ENCODE measurements at regions not wholly inside any gene's neighbourhood (a gene's known extent, or its start where the extent isn't known, plus 50 kb on each side); places are given as distances from the start of the nearest gene placed in this dataset.

- TF ChIP-seq CTCF (IDR thresholded peaks at IDR 0.05; ENCODE audit: borderline replicate concordance, insufficient read depth, low read depth, low read length) = no peak
- H3K4me3 ChIP-seq (ENCODE audit: low read depth, low read length) = no peak overlapping the region
These were observed 75.1 kb downstream of the CTAGE1 start for GRCh38 chr18:22342625-22343024.

GRCh38 chr18:22340331-22340730 lies 77.4 kb downstream of the CTAGE1 start:
- no peak for TF ChIP-seq CTCF (IDR thresholded peaks at IDR 0.05; ENCODE audit: borderline replicate concordance, insufficient read depth, low read depth, low read length)
- no peak overlapping the region for H3K4me3 ChIP-seq (ENCODE audit: low read depth, low read length)

- TF ChIP-seq CTCF (IDR thresholded peaks at IDR 0.05; ENCODE audit: borderline replicate concordance, insufficient read depth, low read depth, low read length) = no peak
- H3K4me3 ChIP-seq (ENCODE audit: low read depth, low read length) = no peak overlapping the region
These were observed 77.8 kb downstream of the CTAGE1 start for GRCh38 chr18:22339913-22340312.

DNA sequence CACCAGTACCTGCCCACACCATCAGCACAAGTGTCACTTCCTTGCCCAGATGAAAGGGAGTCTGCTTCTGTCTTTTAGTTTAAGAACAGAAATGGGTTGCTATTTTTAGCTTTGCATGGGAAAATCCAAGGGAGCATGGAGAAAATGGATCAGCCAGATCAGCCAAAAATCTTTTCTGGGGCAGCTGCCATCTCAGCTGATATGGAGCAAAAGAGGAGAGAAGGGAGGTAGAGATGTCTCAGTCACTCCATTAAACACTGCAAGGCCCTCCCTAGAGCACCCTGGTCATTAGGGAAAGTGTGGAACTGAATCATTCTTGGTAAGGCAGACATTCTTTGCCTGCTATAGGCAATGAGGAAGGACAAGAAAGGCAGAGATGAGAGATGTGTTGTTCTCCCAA lies 79.9 kb downstream of the CTAGE1 start:
- H3K4me3 ChIP-seq (ENCODE audit: low read depth, low read length) = no peak overlapping the region
- no peak for TF ChIP-seq CTCF (IDR thresholded peaks at IDR 0.05; ENCODE audit: borderline replicate concordance, insufficient read depth, low read depth, low read length)

DNA sequence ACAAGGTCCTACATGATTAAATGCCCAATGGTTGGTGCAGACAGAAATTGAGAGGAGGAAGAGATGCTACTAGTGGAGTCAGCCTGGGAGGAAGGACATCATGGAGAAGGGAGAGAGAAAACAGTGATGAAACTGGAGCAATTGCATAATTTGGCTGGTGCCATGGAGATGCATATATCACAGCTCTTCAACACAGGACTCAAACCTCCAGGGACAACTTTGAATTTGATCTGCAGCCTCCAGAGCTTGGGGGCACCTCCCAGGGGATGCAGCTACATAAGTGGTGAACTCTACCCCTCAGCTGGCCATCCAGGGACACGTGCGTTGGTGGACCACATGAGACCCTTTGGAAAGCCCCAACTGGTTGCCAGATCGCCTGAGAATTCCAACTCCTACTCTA lies 80.4 kb downstream of the CTAGE1 start:
- no peak overlapping the region for H3K4me3 ChIP-seq (ENCODE audit: low read depth, low read length)
- no peak for TF ChIP-seq CTCF (IDR thresholded peaks at IDR 0.05; ENCODE audit: borderline replicate concordance, insufficient read depth, low read depth, low read length)

GRCh38 chr18:22336406-22336805 lies 81.3 kb downstream of the CTAGE1 start:
- TF ChIP-seq CTCF (IDR thresholded peaks at IDR 0.05; ENCODE audit: borderline replicate concordance, insufficient read depth, low read depth, low read length) = no peak
- no peak overlapping the region for H3K4me3 ChIP-seq (ENCODE audit: low read depth, low read length)

- TF ChIP-seq CTCF (IDR thresholded peaks at IDR 0.05; ENCODE audit: borderline replicate concordance, insufficient read depth, low read depth, low read length) = no peak
- no peak overlapping the region for H3K4me3 ChIP-seq (ENCODE audit: low read depth, low read length)
These were observed 82.0 kb downstream of the CTAGE1 start for GRCh38 chr18:22335731-22336198.
